Vagina (tissue), 2 donors: ENCODE measurements at regions not wholly inside any gene's neighbourhood (a gene's known extent, or its start where the extent isn't known, plus 50 kb on each side); places are given as distances from the start of the nearest gene placed in this dataset.

Experiments
- POLR2AphosphoS5 ChIP-seq, 2 donors: sonication (generic); formaldehyde crosslinking; IDR thresholded peaks; one replicate each; pipeline ENCODE4 v1.9.0; 2017; ENCODE audit warnings: antibody characterized with exemption in 2 of 2, mild to moderate bottlenecking in 2 of 2, low read depth in 1 of 2; ENCODE audit not compliant: insufficient read depth in 1 of 2
- TF ChIP-seq, protein P1 (sequence below), 3 experiments: fragments of 450-650 bp in 2 of 3; fragments of 200-600 bp in 1 of 3; sonication (generic) in 1 of 3; IDR thresholded peaks; one replicate each; pipeline ENCODE4 v1.5.1; 2017 to 2019; ENCODE audit warnings: antibody characterized with exemption in 3 of 3, mild to moderate bottlenecking in 2 of 3, moderate library complexity in 2 of 3

DNA sequence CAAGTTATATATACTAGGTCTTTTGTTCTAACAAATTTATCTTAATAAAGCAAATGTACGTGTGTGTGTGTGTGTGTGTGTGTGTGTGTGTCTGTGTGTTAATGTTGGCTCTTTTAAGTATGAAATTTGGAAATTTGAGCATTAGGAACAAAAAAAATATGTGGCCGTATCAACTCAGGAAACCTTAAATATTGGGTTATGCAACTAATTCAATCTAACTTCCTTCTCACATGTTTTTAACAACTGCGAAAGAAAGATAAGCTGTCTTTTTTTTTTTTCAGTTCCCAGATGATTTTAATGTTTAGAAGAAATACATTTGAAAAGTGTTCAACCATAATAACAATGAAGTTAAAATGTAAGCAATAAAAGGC, 616.4 kb upstream of the ARID1B start:
- TF ChIP-seq, protein P1, sequence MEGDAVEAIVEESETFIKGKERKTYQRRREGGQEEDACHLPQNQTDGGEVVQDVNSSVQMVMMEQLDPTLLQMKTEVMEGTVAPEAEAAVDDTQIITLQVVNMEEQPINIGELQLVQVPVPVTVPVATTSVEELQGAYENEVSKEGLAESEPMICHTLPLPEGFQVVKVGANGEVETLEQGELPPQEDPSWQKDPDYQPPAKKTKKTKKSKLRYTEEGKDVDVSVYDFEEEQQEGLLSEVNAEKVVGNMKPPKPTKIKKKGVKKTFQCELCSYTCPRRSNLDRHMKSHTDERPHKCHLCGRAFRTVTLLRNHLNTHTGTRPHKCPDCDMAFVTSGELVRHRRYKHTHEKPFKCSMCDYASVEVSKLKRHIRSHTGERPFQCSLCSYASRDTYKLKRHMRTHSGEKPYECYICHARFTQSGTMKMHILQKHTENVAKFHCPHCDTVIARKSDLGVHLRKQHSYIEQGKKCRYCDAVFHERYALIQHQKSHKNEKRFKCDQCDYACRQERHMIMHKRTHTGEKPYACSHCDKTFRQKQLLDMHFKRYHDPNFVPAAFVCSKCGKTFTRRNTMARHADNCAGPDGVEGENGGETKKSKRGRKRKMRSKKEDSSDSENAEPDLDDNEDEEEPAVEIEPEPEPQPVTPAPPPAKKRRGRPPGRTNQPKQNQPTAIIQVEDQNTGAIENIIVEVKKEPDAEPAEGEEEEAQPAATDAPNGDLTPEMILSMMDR (IDR thresholded peaks at IDR 0.05): no peak
- TF ChIP-seq POLR2AphosphoS5 (IDR thresholded peaks at IDR 0.05; ENCODE audit: insufficient read depth in 1 of 2, low read depth in 1 of 2): no peak
